ENCODE measurements at regions not wholly inside any gene's neighbourhood (a gene's known extent, or its start where the extent isn't known, plus 50 kb on each side); places are given as distances from the start of the nearest gene placed in this dataset.

DNA sequence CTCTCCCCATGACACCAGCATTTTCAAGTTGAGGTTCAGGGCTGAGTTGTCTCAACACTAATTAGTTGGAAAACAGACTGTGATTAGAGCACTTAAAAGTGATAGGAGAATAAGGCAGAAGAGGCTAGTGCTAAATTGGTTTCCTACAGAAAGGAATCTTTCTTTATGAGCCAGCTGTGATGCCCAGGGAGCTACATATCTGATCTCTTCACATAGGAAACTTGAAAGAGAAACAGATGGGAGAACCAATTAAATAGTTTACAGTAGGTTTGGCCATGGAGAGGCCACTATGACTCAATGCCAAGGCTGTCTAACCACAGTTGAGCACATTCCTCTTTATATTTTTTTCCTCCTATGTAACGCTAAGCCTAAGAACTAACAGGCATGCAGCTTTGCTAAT is 418.3 kb upstream of the CYRIA start (continued):
- no peak for TF ChIP-seq ZNF239 (tag by site-specific recombination; IDR thresholded peaks at IDR 0.05)
- TF ChIP-seq MEIS1 (CRISPR knock-in tag; IDR thresholded peaks at IDR 0.05; ENCODE audit: borderline replicate concordance) = no peak
- no peak for TF ChIP-seq ZNF560 (tag by site-specific recombination; IDR thresholded peaks at IDR 0.05; ENCODE audit: borderline replicate concordance)
- TF ChIP-seq OVOL3 (tag by site-specific recombination; IDR thresholded peaks at IDR 0.05) = no peak
- TF ChIP-seq ZNF548 (tag by site-specific recombination; IDR thresholded peaks at IDR 0.05) = no peak

DNA sequence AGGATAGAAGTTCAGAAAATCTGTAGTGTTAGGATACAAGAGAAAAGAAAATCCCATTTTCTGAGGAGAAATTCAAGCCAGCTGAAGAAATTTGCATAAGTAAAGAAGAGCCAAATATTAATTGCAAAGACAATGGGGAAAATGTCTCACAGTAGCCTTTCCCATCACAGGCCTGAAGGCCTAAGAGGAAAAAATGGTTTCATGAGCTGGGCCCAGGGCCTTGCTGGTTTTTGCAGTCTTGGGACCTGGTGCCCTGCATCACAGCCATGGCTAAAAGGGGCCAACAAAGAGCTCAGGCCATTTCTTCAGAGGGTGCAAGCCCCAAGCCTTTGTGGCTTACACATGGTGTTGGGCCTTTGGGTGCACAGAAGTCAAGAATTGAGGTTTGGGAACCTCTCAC is 413.6 kb upstream of the CYRIA start:
- CTCF ChIA-PET = no interaction called here
- POLR2A ChIA-PET = no interaction called here
- H3K27ac ChIP-seq (ENCODE audit: extremely low read depth, low read depth, low read length) = no peak overlapping the region
- H3K4me1 ChIP-seq (ENCODE audit: control insufficient read depth, insufficient read depth, low read length) = no peaks in the 10 kb centered on the region
- TF ChIP-seq ZNF791 (tag by site-specific recombination; IDR thresholded peaks at IDR 0.05) = no peak
- TF ChIP-seq ZNF391 (tag by site-specific recombination; IDR thresholded peaks at IDR 0.05; ENCODE audit: borderline replicate concordance, low read depth) = no peak
- TF ChIP-seq ZNF140 (tag by site-specific recombination; IDR thresholded peaks at IDR 0.05) = no peak
- TF ChIP-seq, protein P1, sequence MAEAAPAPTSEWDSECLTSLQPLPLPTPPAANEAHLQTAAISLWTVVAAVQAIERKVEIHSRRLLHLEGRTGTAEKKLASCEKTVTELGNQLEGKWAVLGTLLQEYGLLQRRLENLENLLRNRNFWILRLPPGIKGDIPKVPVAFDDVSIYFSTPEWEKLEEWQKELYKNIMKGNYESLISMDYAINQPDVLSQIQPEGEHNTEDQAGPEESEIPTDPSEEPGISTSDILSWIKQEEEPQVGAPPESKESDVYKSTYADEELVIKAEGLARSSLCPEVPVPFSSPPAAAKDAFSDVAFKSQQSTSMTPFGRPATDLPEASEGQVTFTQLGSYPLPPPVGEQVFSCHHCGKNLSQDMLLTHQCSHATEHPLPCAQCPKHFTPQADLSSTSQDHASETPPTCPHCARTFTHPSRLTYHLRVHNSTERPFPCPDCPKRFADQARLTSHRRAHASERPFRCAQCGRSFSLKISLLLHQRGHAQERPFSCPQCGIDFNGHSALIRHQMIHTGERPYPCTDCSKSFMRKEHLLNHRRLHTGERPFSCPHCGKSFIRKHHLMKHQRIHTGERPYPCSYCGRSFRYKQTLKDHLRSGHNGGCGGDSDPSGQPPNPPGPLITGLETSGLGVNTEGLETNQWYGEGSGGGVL (tag by site-specific recombination; IDR thresholded peaks at IDR 0.05) = no peak
- peak; percentile 87 for TF ChIP-seq ZNF585B (tag by site-specific recombination; IDR thresholded peaks at IDR 0.05)
- TF ChIP-seq ZNF701 (tag by site-specific recombination; IDR thresholded peaks at IDR 0.05) = no peak
- peak; percentile 82 for TF ChIP-seq SETDB1 (IDR thresholded peaks at IDR 0.05; ENCODE audit: insufficient read length, low read length)
- TF ChIP-seq ZNF133 (tag by site-specific recombination; IDR thresholded peaks at IDR 0.05) = no peak
- TF ChIP-seq, protein P2, sequence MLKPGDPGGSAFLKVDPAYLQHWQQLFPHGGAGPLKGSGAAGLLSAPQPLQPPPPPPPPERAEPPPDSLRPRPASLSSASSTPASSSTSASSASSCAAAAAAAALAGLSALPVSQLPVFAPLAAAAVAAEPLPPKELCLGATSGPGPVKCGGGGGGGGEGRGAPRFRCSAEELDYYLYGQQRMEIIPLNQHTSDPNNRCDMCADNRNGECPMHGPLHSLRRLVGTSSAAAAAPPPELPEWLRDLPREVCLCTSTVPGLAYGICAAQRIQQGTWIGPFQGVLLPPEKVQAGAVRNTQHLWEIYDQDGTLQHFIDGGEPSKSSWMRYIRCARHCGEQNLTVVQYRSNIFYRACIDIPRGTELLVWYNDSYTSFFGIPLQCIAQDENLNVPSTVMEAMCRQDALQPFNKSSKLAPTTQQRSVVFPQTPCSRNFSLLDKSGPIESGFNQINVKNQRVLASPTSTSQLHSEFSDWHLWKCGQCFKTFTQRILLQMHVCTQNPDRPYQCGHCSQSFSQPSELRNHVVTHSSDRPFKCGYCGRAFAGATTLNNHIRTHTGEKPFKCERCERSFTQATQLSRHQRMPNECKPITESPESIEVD (tag by site-specific recombination; IDR thresholded peaks at IDR 0.05) = no peak
- H3K9me3 ChIP-seq (ENCODE audit: control insufficient read depth, insufficient read depth, low read depth, low read length) = no peaks in the 10 kb centered on the region
- H3K36me3 ChIP-seq (ENCODE audit: control insufficient read depth in 2 of 2, insufficient read depth in 1 of 2, low read length in 2 of 2) = no peaks in the 10 kb centered on the region
- H3K4me3 ChIP-seq (ENCODE audit: low read depth, low read length) = no peak overlapping the region

DNA sequence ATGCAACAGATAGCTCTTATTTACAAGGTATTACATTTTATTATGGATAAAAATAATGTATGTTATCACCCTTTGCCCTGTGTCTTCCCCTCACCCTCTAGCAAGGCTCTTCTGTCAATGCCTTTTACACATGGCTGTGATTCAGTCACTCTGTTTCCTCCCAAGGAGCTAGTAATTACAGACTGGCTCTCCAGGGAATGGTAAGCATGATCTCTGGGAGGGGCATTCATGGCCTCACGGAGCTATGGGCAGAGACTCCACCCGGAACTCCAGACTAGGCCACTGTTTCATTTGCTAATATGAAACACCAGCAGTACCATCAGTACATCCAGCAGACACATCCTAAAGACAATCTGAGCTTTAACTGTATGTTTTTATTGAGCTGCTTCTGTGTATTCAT is 410.9 kb upstream of the CYRIA start:
- Histone ChIP-seq H3K9me3 (ENCODE audit: control insufficient read depth, insufficient read depth, low read depth, low read length) (no peaks in the 10 kb centered on the region), H3K4me1 (ENCODE audit: control insufficient read depth, insufficient read depth, low read length) (no peaks in the 10 kb centered on the region), H3K27ac (ENCODE audit: extremely low read depth, low read depth, low read length) (no peak overlapping the region), H3K36me3 (ENCODE audit: control insufficient read depth in 2 of 2, insufficient read depth in 1 of 2, low read length in 2 of 2) (no peaks in the 10 kb centered on the region), H3K4me3 (ENCODE audit: low read depth, low read length) (no peak overlapping the region)
- ChIA-PET CTCF (no interaction called here), POLR2A (no interaction called here)
- no peak for TF ChIP-seq ZNF146 (tag by site-specific recombination; IDR thresholded peaks at IDR 0.05)
- TF ChIP-seq ZNF658 (tag by site-specific recombination; IDR thresholded peaks at IDR 0.05) = no peak
- TF ChIP-seq ZNF843 (tag by site-specific recombination; IDR thresholded peaks at IDR 0.05) = no peak
- TF ChIP-seq, protein P3, sequence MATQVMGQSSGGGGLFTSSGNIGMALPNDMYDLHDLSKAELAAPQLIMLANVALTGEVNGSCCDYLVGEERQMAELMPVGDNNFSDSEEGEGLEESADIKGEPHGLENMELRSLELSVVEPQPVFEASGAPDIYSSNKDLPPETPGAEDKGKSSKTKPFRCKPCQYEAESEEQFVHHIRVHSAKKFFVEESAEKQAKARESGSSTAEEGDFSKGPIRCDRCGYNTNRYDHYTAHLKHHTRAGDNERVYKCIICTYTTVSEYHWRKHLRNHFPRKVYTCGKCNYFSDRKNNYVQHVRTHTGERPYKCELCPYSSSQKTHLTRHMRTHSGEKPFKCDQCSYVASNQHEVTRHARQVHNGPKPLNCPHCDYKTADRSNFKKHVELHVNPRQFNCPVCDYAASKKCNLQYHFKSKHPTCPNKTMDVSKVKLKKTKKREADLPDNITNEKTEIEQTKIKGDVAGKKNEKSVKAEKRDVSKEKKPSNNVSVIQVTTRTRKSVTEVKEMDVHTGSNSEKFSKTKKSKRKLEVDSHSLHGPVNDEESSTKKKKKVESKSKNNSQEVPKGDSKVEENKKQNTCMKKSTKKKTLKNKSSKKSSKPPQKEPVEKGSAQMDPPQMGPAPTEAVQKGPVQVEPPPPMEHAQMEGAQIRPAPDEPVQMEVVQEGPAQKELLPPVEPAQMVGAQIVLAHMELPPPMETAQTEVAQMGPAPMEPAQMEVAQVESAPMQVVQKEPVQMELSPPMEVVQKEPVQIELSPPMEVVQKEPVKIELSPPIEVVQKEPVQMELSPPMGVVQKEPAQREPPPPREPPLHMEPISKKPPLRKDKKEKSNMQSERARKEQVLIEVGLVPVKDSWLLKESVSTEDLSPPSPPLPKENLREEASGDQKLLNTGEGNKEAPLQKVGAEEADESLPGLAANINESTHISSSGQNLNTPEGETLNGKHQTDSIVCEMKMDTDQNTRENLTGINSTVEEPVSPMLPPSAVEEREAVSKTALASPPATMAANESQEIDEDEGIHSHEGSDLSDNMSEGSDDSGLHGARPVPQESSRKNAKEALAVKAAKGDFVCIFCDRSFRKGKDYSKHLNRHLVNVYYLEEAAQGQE (tag by site-specific recombination; IDR thresholded peaks at IDR 0.05) = no peak
- TF ChIP-seq, protein P4, sequence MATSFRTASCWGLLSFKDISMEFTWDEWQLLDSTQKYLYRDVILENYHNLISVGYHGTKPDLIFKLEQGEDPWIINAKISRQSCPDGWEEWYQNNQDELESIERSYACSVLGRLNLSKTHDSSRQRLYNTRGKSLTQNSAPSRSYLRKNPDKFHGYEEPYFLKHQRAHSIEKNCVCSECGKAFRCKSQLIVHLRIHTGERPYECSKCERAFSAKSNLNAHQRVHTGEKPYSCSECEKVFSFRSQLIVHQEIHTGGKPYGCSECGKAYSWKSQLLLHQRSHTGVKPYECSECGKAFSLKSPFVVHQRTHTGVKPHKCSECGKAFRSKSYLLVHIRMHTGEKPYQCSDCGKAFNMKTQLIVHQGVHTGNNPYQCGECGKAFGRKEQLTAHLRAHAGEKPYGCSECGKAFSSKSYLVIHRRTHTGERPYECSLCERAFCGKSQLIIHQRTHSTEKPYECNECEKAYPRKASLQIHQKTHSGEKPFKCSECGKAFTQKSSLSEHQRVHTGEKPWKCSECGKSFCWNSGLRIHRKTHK (tag by site-specific recombination; IDR thresholded peaks at IDR 0.05) = no peak
- no peak for TF ChIP-seq ZNF501 (tag by site-specific recombination; IDR thresholded peaks at IDR 0.05)
- no peak for TF ChIP-seq ZNF404 (tag by site-specific recombination; IDR thresholded peaks at IDR 0.05)
- TF ChIP-seq OSR2 (tag by site-specific recombination; IDR thresholded peaks at IDR 0.05) = no peak
- TF ChIP-seq ZNF776 (tag by site-specific recombination; IDR thresholded peaks at IDR 0.05; ENCODE audit: borderline replicate concordance) = no peak
